ENCODE measurements at regions not wholly inside any gene's neighbourhood (a gene's known extent, or its start where the extent isn't known, plus 50 kb on each side); places are given as distances from the start of the nearest gene placed in this dataset.

DNA sequence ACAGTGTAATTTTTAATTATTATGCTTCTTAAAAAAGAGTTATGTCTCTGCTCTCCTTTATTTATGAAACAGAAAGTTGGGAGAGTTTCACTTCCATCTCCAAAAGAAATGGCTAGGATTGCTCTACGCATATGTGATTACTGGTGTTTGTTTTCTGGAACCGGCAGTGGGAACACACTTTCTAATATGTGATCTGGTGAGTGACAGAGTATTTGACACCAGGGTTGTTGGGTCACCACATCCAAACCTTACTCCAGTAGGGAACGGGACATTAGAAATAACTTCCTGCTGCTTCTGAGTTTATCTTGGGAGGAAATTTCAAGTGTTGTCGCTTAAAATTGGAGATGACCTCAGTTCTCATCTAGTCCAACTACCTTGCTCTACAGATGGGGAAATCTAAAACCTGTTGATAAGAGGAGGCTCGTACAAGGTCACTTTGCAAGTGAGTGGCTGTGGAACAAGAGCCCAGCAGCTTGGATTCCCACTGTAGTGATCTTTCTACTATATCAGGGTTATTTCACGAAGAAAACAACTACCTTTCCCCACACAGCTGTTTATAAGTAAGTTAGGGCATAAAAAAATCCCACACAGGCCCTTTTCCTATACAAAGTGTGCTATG is 108.5 kb downstream of the TTC32 start:
- no peak overlapping the region for H3K4me2 ChIP-seq
- no peaks in the 10 kb centered on the region for H3K79me2 ChIP-seq (ENCODE audit: insufficient read depth, low read depth)
- H3K36me3 ChIP-seq (ENCODE audit: insufficient read depth), result no peaks in the 10 kb centered on the region
- H2AFZ ChIP-seq (ENCODE audit: low read depth), result no peak overlapping the region
- H3K27ac ChIP-seq, result no peak overlapping the region
- H3K27me3 ChIP-seq (ENCODE audit: insufficient read depth, low read depth), result no peaks in the 10 kb centered on the region
- no peak overlapping the region for H3K4me3 ChIP-seq (IDR thresholded peaks at IDR 0.05; ENCODE audit: insufficient read depth, low read depth, low read length)
- TF ChIP-seq, protein P1, sequence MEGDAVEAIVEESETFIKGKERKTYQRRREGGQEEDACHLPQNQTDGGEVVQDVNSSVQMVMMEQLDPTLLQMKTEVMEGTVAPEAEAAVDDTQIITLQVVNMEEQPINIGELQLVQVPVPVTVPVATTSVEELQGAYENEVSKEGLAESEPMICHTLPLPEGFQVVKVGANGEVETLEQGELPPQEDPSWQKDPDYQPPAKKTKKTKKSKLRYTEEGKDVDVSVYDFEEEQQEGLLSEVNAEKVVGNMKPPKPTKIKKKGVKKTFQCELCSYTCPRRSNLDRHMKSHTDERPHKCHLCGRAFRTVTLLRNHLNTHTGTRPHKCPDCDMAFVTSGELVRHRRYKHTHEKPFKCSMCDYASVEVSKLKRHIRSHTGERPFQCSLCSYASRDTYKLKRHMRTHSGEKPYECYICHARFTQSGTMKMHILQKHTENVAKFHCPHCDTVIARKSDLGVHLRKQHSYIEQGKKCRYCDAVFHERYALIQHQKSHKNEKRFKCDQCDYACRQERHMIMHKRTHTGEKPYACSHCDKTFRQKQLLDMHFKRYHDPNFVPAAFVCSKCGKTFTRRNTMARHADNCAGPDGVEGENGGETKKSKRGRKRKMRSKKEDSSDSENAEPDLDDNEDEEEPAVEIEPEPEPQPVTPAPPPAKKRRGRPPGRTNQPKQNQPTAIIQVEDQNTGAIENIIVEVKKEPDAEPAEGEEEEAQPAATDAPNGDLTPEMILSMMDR (conservative IDR thresholded peaks at IDR 0.05; ENCODE audit: low read depth, low read length), result no peak
- no peaks in the 10 kb centered on the region for H3K4me1 ChIP-seq (ENCODE audit: low read depth, poor library complexity, severe bottlenecking)
- H4K20me1 ChIP-seq (ENCODE audit: insufficient read depth), result no peaks in the 10 kb centered on the region
- no peak overlapping the region for H3K9ac ChIP-seq

DNA sequence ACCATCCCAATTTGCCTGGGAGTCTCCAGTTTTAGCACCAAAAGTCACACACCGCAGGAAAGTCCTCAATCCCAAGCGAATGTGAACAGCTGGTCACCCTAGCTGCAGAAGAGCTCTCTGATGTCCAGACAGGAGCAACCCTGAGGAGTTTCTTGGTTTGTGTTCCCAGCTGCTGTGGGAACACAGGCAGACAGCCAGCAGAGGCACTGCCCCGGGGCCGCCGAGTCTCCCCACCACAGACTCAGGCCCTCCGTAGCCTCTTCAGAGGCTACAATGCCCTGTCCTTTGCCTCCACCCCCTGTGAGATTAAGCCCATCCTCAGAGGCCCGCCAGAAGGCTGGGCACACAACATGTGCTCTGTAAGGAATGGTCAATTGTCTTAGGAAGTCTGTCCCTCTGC is 111.5 kb downstream of the TTC32 start:
- H2AFZ ChIP-seq (ENCODE audit: low read depth), result no peak overlapping the region
- no peaks in the 10 kb centered on the region for H3K36me3 ChIP-seq (ENCODE audit: insufficient read depth)
- H3K4me2 ChIP-seq, result no peak overlapping the region
- no peaks in the 10 kb centered on the region for H3K79me2 ChIP-seq (ENCODE audit: insufficient read depth, low read depth)
- TF ChIP-seq, protein P1 (conservative IDR thresholded peaks at IDR 0.05; ENCODE audit: low read depth, low read length), result no peak
- H3K4me3 ChIP-seq (IDR thresholded peaks at IDR 0.05; ENCODE audit: insufficient read depth, low read depth, low read length), result no peak overlapping the region
- no peaks in the 10 kb centered on the region for H3K4me1 ChIP-seq (ENCODE audit: low read depth, poor library complexity, severe bottlenecking)
- no peaks in the 10 kb centered on the region for H4K20me1 ChIP-seq (ENCODE audit: insufficient read depth)
- H3K27ac ChIP-seq, result no peak overlapping the region
- no peak overlapping the region for H3K9ac ChIP-seq
- no peaks in the 10 kb centered on the region for H3K27me3 ChIP-seq (ENCODE audit: insufficient read depth, low read depth)

DNA sequence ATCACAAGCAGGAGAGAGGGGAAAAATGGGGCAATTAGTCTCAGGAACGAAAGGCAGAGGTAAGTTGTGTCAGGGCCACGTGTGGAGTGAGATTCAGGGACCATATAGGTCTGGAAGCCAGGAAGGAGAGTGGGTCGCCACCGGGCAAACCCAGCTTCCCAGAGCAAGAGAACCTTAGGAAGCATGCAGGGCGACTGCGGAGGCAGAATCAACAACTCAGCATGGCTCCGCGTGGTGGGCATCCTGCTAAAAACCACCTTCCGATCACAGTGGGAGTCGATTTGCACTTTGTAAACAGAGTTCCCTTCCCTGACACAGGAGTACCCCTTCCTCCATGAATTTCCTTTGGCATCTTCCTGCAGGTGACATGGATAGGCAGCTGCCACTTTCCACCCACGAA is 114.6 kb downstream of the TTC32 start:
- Histone ChIP-seq H3K36me3 (ENCODE audit: insufficient read depth) (no peaks in the 10 kb centered on the region), H3K27ac (no peak overlapping the region), H3K4me3 (IDR thresholded peaks at IDR 0.05; ENCODE audit: insufficient read depth, low read depth, low read length) (no peak overlapping the region), H3K79me2 (ENCODE audit: insufficient read depth, low read depth) (no peaks in the 10 kb centered on the region), H3K27me3 (ENCODE audit: insufficient read depth, low read depth) (no peaks in the 10 kb centered on the region), H3K9ac (no peak overlapping the region), H4K20me1 (ENCODE audit: insufficient read depth) (no peaks in the 10 kb centered on the region), H2AFZ (ENCODE audit: low read depth) (no peak overlapping the region), H3K4me2 (no peak overlapping the region), H3K4me1 (ENCODE audit: low read depth, poor library complexity, severe bottlenecking) (no peaks in the 10 kb centered on the region)
- TF ChIP-seq, protein P1 (conservative IDR thresholded peaks at IDR 0.05; ENCODE audit: low read depth, low read length), result no peak

DNA sequence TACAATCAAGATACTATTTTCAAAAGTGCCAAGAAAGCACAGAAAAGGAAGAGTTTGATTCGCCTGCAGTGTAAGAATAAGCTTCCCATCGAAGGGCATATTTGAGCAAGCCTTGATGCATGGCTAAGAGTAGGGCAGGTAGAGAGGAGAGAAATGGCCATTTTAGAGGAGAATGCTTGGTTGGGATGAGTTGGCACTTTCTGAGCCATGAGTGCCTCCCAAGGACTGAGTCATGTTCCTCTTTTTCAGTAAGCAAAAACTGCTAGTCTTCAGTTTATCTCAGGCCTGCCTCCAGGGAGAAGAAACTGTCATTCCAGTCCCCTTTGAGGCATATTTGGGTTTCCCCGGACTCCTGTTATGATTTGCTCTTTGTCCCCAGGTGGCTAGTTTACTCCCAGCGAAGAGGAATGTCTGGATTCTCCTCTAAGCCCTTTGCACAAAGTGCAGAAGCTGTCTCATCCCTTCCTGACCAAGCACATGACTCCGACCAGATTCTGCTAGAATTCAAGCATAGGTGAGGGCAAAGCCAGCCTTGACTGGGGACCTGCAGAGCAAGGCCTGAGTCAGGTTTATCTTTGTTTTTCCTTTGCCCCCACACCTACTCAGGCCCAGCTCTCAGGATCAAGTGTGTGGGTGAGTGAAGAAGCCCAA is 115.2 kb downstream of the TTC32 start:
- Histone ChIP-seq H3K4me3 (IDR thresholded peaks at IDR 0.05; ENCODE audit: insufficient read depth, low read depth, low read length) (no peak overlapping the region), H2AFZ (ENCODE audit: low read depth) (no peak overlapping the region), H3K27me3 (ENCODE audit: insufficient read depth, low read depth) (no peaks in the 10 kb centered on the region), H4K20me1 (ENCODE audit: insufficient read depth) (no peaks in the 10 kb centered on the region), H3K9ac (no peak overlapping the region), H3K4me2 (no peak overlapping the region), H3K27ac (no peak overlapping the region), H3K4me1 (ENCODE audit: low read depth, poor library complexity, severe bottlenecking) (no peaks in the 10 kb centered on the region), H3K36me3 (ENCODE audit: insufficient read depth) (no peaks in the 10 kb centered on the region), H3K79me2 (ENCODE audit: insufficient read depth, low read depth) (no peaks in the 10 kb centered on the region)
- TF ChIP-seq, protein P1 (conservative IDR thresholded peaks at IDR 0.05; ENCODE audit: low read depth, low read length), result no peak

Data from KMS-11 (cell line).